ENCODE measurements at regions not wholly inside any gene's neighbourhood (a gene's known extent, or its start where the extent isn't known, plus 50 kb on each side); places are given as distances from the start of the nearest gene placed in this dataset.

GRCh38 chr5:125109293-125109692 lies 362.9 kb upstream of the ZNF608 start:
- intact Hi-C loops (cut with DNase I) = no loop called here
- Histone ChIP-seq H3K4me3 (replicated peaks in 1 of 3) (no peak overlapping the region), H3K36me3 (no peaks in the 10 kb centered on the region), H3K4me1 (peaks cover 6 to 10% of the 10 kb centered on the region in 2 donors), H3K27ac (no peak overlapping the region), H3K27me3 (no peaks in the 10 kb centered on the region), H3K9me3 (no peaks in the 10 kb centered on the region)
- TF ChIP-seq CTCF (IDR thresholded peaks at IDR 0.05) (no peak), POLR2A (IDR thresholded peaks at IDR 0.05) (no peak)
- no peak for DNase-seq

DNA sequence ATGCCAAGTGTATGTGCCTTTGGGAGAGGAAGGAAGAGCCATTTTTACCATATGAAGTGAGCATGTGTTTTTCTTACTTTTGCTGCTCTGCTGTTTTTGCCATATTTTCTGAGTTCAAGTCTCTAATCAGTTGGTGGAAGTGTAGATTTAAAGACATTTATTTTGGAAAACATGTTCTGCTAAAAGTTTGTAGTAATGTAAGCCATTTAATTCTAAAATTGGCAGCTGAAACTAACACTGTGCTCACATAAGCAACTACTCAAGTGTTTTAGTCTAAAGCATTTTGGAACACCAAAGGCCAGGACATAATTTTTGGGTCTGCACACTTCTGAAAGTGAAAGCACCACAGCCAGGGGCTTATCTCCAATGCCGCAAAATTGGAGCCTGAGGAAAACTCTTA lies 363.4 kb upstream of the ZNF608 start:
- no peaks in the 10 kb centered on the region for H3K9me3 ChIP-seq
- H3K4me1 ChIP-seq = peaks cover 6 to 10% of the 10 kb centered on the region in 2 donors
- no peak overlapping the region for H3K27ac ChIP-seq
- TF ChIP-seq POLR2A (IDR thresholded peaks at IDR 0.05) (no peak), CTCF (IDR thresholded peaks at IDR 0.05) (no peak)
- H3K27me3 ChIP-seq = no peaks in the 10 kb centered on the region
- H3K36me3 ChIP-seq = no peaks in the 10 kb centered on the region
- 65 to 91% methylated on average over 1 of the region's 1 CpG for WGBS, 2 donors
- no peak for DNase-seq
- intact Hi-C loops (cut with DNase I) = no loop called here
- no peak overlapping the region for H3K4me3 ChIP-seq (replicated peaks in 1 of 3)

- no peak overlapping the region for H3K4me3 ChIP-seq (replicated peaks in 1 of 3)
- no peaks in the 10 kb centered on the region for H3K36me3 ChIP-seq
- 87 to 90% methylated on average over 2 of the region's 2 CpGs for WGBS, 2 donors
- DNase-seq = no peak
- H3K27me3 ChIP-seq = no peaks in the 10 kb centered on the region
- intact Hi-C loops (cut with DNase I) = no loop called here
- peaks cover 6 to 10% of the 10 kb centered on the region in 2 donors for H3K4me1 ChIP-seq
- no peaks in the 10 kb centered on the region for H3K9me3 ChIP-seq
- TF ChIP-seq POLR2A (IDR thresholded peaks at IDR 0.05) (no peak), CTCF (IDR thresholded peaks at IDR 0.05) (no peak)
- H3K27ac ChIP-seq = no peak overlapping the region
Measured at GRCh38 chr5:125112196-125112595, 365.8 kb upstream of the ZNF608 start.

GRCh38 chr5:125113328-125113727 lies 366.9 kb upstream of the ZNF608 start:
- H3K27ac ChIP-seq = no peak overlapping the region
- intact Hi-C loops (cut with DNase I) = no loop called here
- 86 to 94% methylated on average over 2 of the region's 2 CpGs for WGBS, 2 donors
- no peak overlapping the region for H3K4me3 ChIP-seq (replicated peaks in 1 of 3)
- DNase-seq = no peak
- no peaks in the 10 kb centered on the region for H3K27me3 ChIP-seq
- H3K36me3 ChIP-seq = no peaks in the 10 kb centered on the region
- H3K9me3 ChIP-seq = no peaks in the 10 kb centered on the region
- H3K4me1 ChIP-seq = peaks cover 6 to 10% of the 10 kb centered on the region in 2 donors
- TF ChIP-seq POLR2A (IDR thresholded peaks at IDR 0.05) (no peak), CTCF (IDR thresholded peaks at IDR 0.05) (no peak)

DNA sequence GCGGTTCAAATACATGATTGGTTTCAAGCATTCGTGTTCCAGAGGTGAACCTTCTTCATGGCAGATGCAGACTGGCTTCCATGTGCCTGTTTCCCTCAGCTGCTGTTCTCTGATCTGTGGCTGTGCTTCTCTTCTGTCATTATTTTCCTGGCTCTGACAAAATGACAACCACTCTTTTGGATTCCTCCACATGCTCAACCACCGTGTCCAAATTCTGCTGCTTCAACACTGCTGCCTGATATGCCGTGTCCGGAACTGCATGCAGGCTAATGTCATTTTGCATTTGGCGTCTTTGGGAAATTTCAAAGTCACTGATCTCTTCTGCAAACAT lies 368.7 kb upstream of the ZNF608 start:
- Histone ChIP-seq H3K27me3 (no peaks in the 10 kb centered on the region), H3K4me1 (no peaks in the 10 kb centered on the region), H3K4me3 (replicated peaks in 1 of 3) (no peak overlapping the region), H3K27ac (no peak overlapping the region), H3K36me3 (no peaks in the 10 kb centered on the region), H3K9me3 (no peaks in the 10 kb centered on the region)
- intact Hi-C loops (cut with DNase I) = no loop called here
- TF ChIP-seq CTCF (IDR thresholded peaks at IDR 0.05) (no peak), POLR2A (IDR thresholded peaks at IDR 0.05) (no peak)
- DNase-seq = no peak
- whole genome bisulfite sequencing, 2 donors = 76 to 91% methylated on average over 6 of the region's 6 CpGs
